Stimulated activated CD8-positive, alpha-beta memory T cell treated with anti-CD3 and anti-CD28 coated beads, Interleukin-15, amount 100 ng/mL, for 4 hours (primary cell): ENCODE measurements at regions not wholly inside any gene's neighbourhood (a gene's known extent, or its start where the extent isn't known, plus 50 kb on each side); places are given as distances from the start of the nearest gene placed in this dataset.
"Not testable (repeated sequence)": the region's sequence is repeated elsewhere in the genome, so short reads cannot be mapped to it uniquely, and the experiment has no call there.

ENCODE experiments used
- DNase-seq, 2 donors: peaks; one replicate each; pipeline ENCODE4 v3.0.0-alpha.2; 2020; ENCODE audit warnings: low read depth in 2 of 2

- DNase-seq, result no peak
Observed at GRCh38 chr10:9379183-9379582, 1324.7 kb downstream of the GATA3 start.

- no peak for DNase-seq
Observed at GRCh38 chr10:9381733-9382532, 1327.4 kb downstream of the GATA3 start.

GRCh38 chr10:9382533-9382866 is 1328.0 kb downstream of the GATA3 start:
- no peak for DNase-seq

GRCh38 chr10:9390516-9390915 is 1336.0 kb downstream of the GATA3 start:
- no peak for DNase-seq

- DNase-seq, result no peak
Observed at GRCh38 chr10:9399275-9399983, 1344.9 kb downstream of the GATA3 start.

GRCh38 chr10:9402067-9402466 is 1347.6 kb downstream of the GATA3 start:
- DNase-seq, result not testable (repeated sequence)

GRCh38 chr10:9402507-9403195 is 1348.2 kb downstream of the GATA3 start:
- not testable (repeated sequence) for DNase-seq

- DNase-seq, result not testable (repeated sequence)
Observed at GRCh38 chr10:9407201-9407600, 1352.7 kb downstream of the GATA3 start.

- DNase-seq, result no peak
Observed at GRCh38 chr10:9416331-9416730, 1361.8 kb downstream of the GATA3 start.

GRCh38 chr10:9419757-9420156 is 1365.3 kb downstream of the GATA3 start:
- DNase-seq, result no peak

- DNase-seq, result no peak
Observed at GRCh38 chr10:9427209-9427608, 1372.7 kb downstream of the GATA3 start.

- DNase-seq, result no peak
Observed at GRCh38 chr10:9437131-9437530, 1382.6 kb downstream of the GATA3 start.

GRCh38 chr10:9443758-9444157 is 1389.3 kb downstream of the GATA3 start:
- no peak for DNase-seq

- DNase-seq, result no peak
Observed at GRCh38 chr10:9449530-9449929, 1395.0 kb downstream of the GATA3 start.

- no peak for DNase-seq
Observed at GRCh38 chr10:9450801-9451200, 1396.3 kb downstream of the GATA3 start.

GRCh38 chr10:9451211-9451773 is 1396.8 kb downstream of the GATA3 start:
- DNase-seq, result no peak

GRCh38 chr10:9452056-9452455 is 1397.6 kb downstream of the GATA3 start:
- no peak for DNase-seq

GRCh38 chr10:9453871-9454270 is 1399.4 kb downstream of the GATA3 start:
- DNase-seq, result not testable (repeated sequence)

GRCh38 chr10:9469663-9470205 is 1415.2 kb downstream of the GATA3 start:
- no peak for DNase-seq

GRCh38 chr10:9470581-9470980 is 1416.1 kb downstream of the GATA3 start:
- no peak for DNase-seq

GRCh38 chr10:9501944-9502343 is 1447.5 kb downstream of the GATA3 start:
- no peak for DNase-seq

- no peak for DNase-seq
Observed at GRCh38 chr10:9504227-9504626, 1449.7 kb downstream of the GATA3 start.
